ENCODE measurements at regions not wholly inside any gene's neighbourhood (a gene's known extent, or its start where the extent isn't known, plus 50 kb on each side); places are given as distances from the start of the nearest gene placed in this dataset.

DNA sequence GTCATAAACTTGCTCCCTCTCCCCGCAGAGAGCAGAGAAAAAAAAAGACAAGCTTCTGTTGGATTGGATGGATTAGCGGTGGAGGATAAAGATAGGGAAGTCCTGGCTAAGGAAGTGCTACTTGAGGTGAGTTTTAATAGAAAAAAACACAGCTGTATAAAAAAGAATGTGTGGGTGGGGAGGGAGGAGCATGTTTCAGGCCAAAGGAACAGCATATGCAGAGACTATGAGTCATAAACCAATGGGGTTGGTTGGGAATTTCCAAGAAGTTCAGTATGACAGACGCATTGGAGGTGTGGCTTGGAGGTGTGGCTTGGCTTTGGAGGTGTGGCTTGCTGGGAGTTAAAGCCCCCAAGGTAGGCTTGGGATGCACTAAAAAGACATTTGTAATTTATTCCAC is 103.0 kb upstream of the LSM8 start:
- TF ChIP-seq, protein P1, sequence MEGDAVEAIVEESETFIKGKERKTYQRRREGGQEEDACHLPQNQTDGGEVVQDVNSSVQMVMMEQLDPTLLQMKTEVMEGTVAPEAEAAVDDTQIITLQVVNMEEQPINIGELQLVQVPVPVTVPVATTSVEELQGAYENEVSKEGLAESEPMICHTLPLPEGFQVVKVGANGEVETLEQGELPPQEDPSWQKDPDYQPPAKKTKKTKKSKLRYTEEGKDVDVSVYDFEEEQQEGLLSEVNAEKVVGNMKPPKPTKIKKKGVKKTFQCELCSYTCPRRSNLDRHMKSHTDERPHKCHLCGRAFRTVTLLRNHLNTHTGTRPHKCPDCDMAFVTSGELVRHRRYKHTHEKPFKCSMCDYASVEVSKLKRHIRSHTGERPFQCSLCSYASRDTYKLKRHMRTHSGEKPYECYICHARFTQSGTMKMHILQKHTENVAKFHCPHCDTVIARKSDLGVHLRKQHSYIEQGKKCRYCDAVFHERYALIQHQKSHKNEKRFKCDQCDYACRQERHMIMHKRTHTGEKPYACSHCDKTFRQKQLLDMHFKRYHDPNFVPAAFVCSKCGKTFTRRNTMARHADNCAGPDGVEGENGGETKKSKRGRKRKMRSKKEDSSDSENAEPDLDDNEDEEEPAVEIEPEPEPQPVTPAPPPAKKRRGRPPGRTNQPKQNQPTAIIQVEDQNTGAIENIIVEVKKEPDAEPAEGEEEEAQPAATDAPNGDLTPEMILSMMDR (conservative IDR thresholded peaks at IDR 0.05), result no peak
- TF ChIP-seq EZH2 (IDR thresholded peaks at IDR 0.05; ENCODE audit: low read depth), result no peak
